Smooth muscle cell (in vitro differentiated cells): ENCODE measurements at regions not wholly inside any gene's neighbourhood (a gene's known extent, or its start where the extent isn't known, plus 50 kb on each side); places are given as distances from the start of the nearest gene placed in this dataset.

Experiments used
- DNase-seq: peaks from one replicate; lab custom pipeline; 2025; ENCODE audit not compliant: unreplicated experiment; lab: John Stamatoyannopoulos, UW
- H2AFZ ChIP-seq: fragments of 200-600 bp; sonication (generic); 2 replicates; pipeline ENCODE4 v1.6.0; 2016; ENCODE audit warnings: antibody characterized with exemption, low read depth, mild to moderate bottlenecking
- H3F3A ChIP-seq: fragments of 200-600 bp; sonication (generic); 2 replicates; pipeline ENCODE4 v1.6.0; 2017; ENCODE audit warnings: antibody characterized with exemption, low read depth
- H3K27ac ChIP-seq: fragments of 200-600 bp; sonication (generic); 2 replicates; pipeline ENCODE4 v1.5.1; 2016; ENCODE audit warnings: low read depth, mild to moderate bottlenecking
- H3K27me3 ChIP-seq: fragments of 200-600 bp; sonication (generic); 2 replicates; pipeline ENCODE4 v1.6.1; 2016; ENCODE audit warnings: low read depth, mild to moderate bottlenecking
- H3K36me3 ChIP-seq: fragments of 200-600 bp; sonication (generic); 2 replicates; pipeline ENCODE4 v1.5.1; 2016; ENCODE audit warnings: low read depth
- H3K4me1 ChIP-seq: fragments of 200-600 bp; sonication (generic); 2 replicates; pipeline ENCODE4 v1.5.1; 2016; ENCODE audit warnings: low read depth
- H3K4me2 ChIP-seq: fragments of 200-600 bp; sonication (generic); 2 replicates; pipeline ENCODE4 v1.6.0; 2016; ENCODE audit warnings: mild to moderate bottlenecking
- H3K4me3 ChIP-seq: fragments of 200-600 bp; sonication (generic); 2 replicates; pipeline ENCODE4 v1.5.1; 2016; ENCODE audit warnings: mild to moderate bottlenecking
- H3K79me2 ChIP-seq: fragments of 200-600 bp; sonication (generic); 2 replicates; pipeline ENCODE4 v1.6.0; 2016; ENCODE audit warnings: low read depth, mild to moderate bottlenecking
- H3K9ac ChIP-seq: fragments of 200-600 bp; sonication (generic); 2 replicates; pipeline ENCODE4 v1.6.0; 2016; ENCODE audit warnings: low read depth
- H3K9me3 ChIP-seq: fragments of 200-600 bp; sonication (generic); replicated peaks from 2 replicates; pipeline ENCODE4 v1.5.1; 2016; ENCODE audit warnings: low read depth
- H4K20me1 ChIP-seq: fragments of 200-600 bp; sonication (generic); 2 replicates; pipeline ENCODE4 v1.6.0; 2016; ENCODE audit warnings: low read depth
- WGBS: methylation state at CpG from one replicate; pipeline ENCODE4 v1.1.7; 2016; ENCODE audit warnings: low lambda C conversion rate; 5-methylcytosine and 5-hydroxymethylcytosine counted together
- TF ChIP-seq, protein P1 (sequence below): fragments of 200-600 bp; sonication (generic); IDR thresholded peaks from 2 replicates; pipeline ENCODE4 v1.5.1; 2017; ENCODE audit warnings: borderline replicate concordance, mild to moderate bottlenecking, antibody characterized with exemption; ENCODE audit not compliant: insufficient read depth, poor library complexity, severe bottlenecking

DNA sequence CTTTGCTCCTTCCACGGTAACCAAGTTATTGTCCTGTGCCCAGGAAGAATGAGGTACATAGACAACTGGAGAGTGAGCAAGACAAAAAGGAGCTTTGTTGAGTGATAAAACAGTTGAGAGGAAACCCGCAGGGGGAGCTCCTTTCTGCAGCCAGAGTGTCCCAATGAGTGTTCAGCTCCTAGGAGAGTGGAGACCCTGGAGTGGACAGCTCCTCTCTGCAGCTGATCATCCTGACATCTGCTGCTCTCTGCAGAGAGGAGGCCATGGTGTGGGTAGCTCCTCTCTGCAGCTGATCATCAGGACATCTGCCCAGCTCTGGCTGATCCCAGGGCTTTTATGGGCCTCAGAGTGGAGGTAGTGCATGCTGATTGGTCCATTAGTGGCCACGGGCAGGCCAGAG lies 53.4 kb upstream of the PCDH15 start:
- H3K4me1 ChIP-seq, result no peaks in the 10 kb centered on the region
- H4K20me1 ChIP-seq, result no peaks in the 10 kb centered on the region
- H3F3A ChIP-seq, result no peaks in the 10 kb centered on the region
- no peak overlapping the region for H2AFZ ChIP-seq
- DNase-seq, result no peak
- no peaks in the 10 kb centered on the region for H3K79me2 ChIP-seq
- no peak overlapping the region for H3K9ac ChIP-seq
- H3K9me3 ChIP-seq, result no peaks in the 10 kb centered on the region
- WGBS, result 75% methylated on average over 3 of the region's 3 CpGs
- H3K4me2 ChIP-seq, result no peak overlapping the region
- no peaks in the 10 kb centered on the region for H3K27me3 ChIP-seq
- no peaks in the 10 kb centered on the region for H3K36me3 ChIP-seq
- TF ChIP-seq, protein P1, sequence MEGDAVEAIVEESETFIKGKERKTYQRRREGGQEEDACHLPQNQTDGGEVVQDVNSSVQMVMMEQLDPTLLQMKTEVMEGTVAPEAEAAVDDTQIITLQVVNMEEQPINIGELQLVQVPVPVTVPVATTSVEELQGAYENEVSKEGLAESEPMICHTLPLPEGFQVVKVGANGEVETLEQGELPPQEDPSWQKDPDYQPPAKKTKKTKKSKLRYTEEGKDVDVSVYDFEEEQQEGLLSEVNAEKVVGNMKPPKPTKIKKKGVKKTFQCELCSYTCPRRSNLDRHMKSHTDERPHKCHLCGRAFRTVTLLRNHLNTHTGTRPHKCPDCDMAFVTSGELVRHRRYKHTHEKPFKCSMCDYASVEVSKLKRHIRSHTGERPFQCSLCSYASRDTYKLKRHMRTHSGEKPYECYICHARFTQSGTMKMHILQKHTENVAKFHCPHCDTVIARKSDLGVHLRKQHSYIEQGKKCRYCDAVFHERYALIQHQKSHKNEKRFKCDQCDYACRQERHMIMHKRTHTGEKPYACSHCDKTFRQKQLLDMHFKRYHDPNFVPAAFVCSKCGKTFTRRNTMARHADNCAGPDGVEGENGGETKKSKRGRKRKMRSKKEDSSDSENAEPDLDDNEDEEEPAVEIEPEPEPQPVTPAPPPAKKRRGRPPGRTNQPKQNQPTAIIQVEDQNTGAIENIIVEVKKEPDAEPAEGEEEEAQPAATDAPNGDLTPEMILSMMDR, result no peak
- no peak overlapping the region for H3K4me3 ChIP-seq
- H3K27ac ChIP-seq, result no peak overlapping the region

DNA sequence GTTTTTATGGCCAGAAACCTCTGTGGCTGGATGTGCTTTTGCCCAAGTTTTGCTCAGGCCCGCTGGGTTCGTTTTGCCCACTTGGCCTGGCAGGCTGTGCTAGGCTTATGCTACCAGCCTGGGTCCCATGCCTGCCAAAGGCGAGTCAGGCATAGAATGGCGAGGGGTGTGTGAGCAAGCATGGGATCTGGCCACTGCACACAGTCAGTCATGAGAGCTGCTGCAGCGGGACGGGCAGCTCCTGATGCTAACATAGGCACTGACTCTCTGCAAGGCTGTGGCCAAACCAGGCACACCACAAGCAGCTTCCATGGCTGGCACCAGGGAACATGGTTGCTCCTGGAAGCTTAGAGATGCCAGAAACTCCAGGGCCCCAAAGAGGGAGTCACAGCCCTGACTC lies 52.9 kb upstream of the PCDH15 start:
- Histone ChIP-seq H3K79me2 (no peaks in the 10 kb centered on the region), H3K9me3 (no peaks in the 10 kb centered on the region), H3K4me3 (no peak overlapping the region), H3K9ac (no peak overlapping the region), H3K4me2 (no peak overlapping the region), H2AFZ (no peak overlapping the region), H3K4me1 (no peaks in the 10 kb centered on the region), H4K20me1 (no peaks in the 10 kb centered on the region), H3K36me3 (no peaks in the 10 kb centered on the region), H3K27ac (no peak overlapping the region), H3F3A (no peaks in the 10 kb centered on the region), H3K27me3 (no peaks in the 10 kb centered on the region)
- TF ChIP-seq, protein P1, result no peak
- WGBS, result 93% methylated on average over 6 of the region's 6 CpGs
- DNase-seq, result no peak
